HepG2 (cell line): ENCODE measurements at regions not wholly inside any gene's neighbourhood (a gene's known extent, or its start where the extent isn't known, plus 50 kb on each side); places are given as distances from the start of the nearest gene placed in this dataset.

Experiments used
- ATAC-seq: fragments of 200-7000 bp; cut with Tn5 transposase; 3 replicates; pipeline ENCODE4 v1.9.1; 2020; ENCODE audit warnings: mild to moderate bottlenecking, moderate library complexity
- BruUV-seq: library from RNA; stranded (reverse); fragments of 400-500 nt; replicated peaks from 2 replicates; lab custom pipeline; 2021; lab: Mats Ljungman, UMichigan
- CTCF ChIA-PET: fragments of 300-600 bp; formaldehyde crosslinking; extraction: SDS; loops from one replicate; lab custom pipeline; 2021; ENCODE audit warnings: low total read pairs, inconsistent platforms, low intra/inter-chr PET ratio; lab: Yijun Ruan, JAX
- POLR2A ChIA-PET: fragments of 350-600 bp; sonication (Branson Sonifier 250); formaldehyde crosslinking; loops from one replicate; lab custom pipeline; 2020; ENCODE audit warnings: antibody characterized with exemption, inconsistent platforms; lab: Yijun Ruan, JAX
- DNase-seq: peaks from one replicate; pipeline ENCODE4 v3.0.0-alpha.2; 2015; ENCODE audit warnings: low spot score
- FAIRE-seq: peaks from 3 replicates; lab custom pipeline; 2011; peaks lifted over from hg19 to GRCh38; lab: Jason Lieb, UNC
- H2AFZ ChIP-seq: one replicate; pipeline ENCODE4 v1.6.1; 2011; ENCODE audit warnings: low read length, inconsistent platforms
- H3K27ac ChIP-seq: fragments of 300-600 bp; 3 replicates; pipeline ENCODE4 v1.8.0; 2011; ENCODE audit warnings: mixed run types, mild to moderate bottlenecking, mixed read lengths, low read length, inconsistent platforms; ENCODE audit not compliant: insufficient read depth; ENCODE audit errors: extremely low read length
- H3K27me3 ChIP-seq, 2 experiments: fragments of 200-600 bp in 1 of 2; 2 replicates in 1 of 2; 3 replicates in 1 of 2; pipeline versions ENCODE4 v1.6.0 to v1.8.0; 2011; ENCODE audit warnings: low read length in 2 of 2, mild to moderate bottlenecking in 2 of 2, moderate library complexity in 2 of 2, inconsistent platforms in 1 of 2; ENCODE audit not compliant: insufficient read depth in 2 of 2, control insufficient read depth in 1 of 2
- H3K36me3 ChIP-seq, 2 experiments: fragments of 200-600 bp in 1 of 2; replicated peaks in 1 of 2; 2 replicates in 1 of 2; 3 replicates in 1 of 2; pipeline versions ENCODE4 v1.5.1 to v1.8.0; 2011; ENCODE audit warnings: low read length in 2 of 2, inconsistent platforms in 1 of 2; ENCODE audit not compliant: insufficient read depth in 2 of 2, control insufficient read depth in 1 of 2
- H3K4me1 ChIP-seq: 2 replicates; pipeline ENCODE4 v1.5.1; 2012; ENCODE audit warnings: low read length, inconsistent platforms; ENCODE audit not compliant: insufficient read depth
- H3K4me2 ChIP-seq: 2 replicates; pipeline ENCODE4 v1.6.0; 2011; ENCODE audit warnings: low read depth, low read length, inconsistent platforms
- H3K4me3 ChIP-seq, 3 experiments: fragments of 200-600 bp in 1 of 3; sonication (generic), shearing (Covaris generic) in 1 of 3; replicated peaks in 1 of 3; 2 replicates each; pipeline ENCODE4 v1.5.1; 2011 to 2016; ENCODE audit warnings: low read length in 3 of 3, inconsistent platforms in 2 of 3, low read depth in 2 of 3, mild to moderate bottlenecking in 2 of 3, control low read depth in 1 of 3, mixed read lengths in 1 of 3; ENCODE audit not compliant: insufficient read depth in 1 of 3
- H3K79me2 ChIP-seq: one replicate; pipeline ENCODE4 v1.6.1; 2011; ENCODE audit warnings: low read length, inconsistent platforms; ENCODE audit not compliant: insufficient read depth
- H3K9ac ChIP-seq: 2 replicates; pipeline ENCODE4 v1.6.0; 2011; ENCODE audit warnings: mild to moderate bottlenecking, low read depth, low read length, inconsistent platforms; ENCODE audit not compliant: insufficient read depth
- H3K9me3 ChIP-seq: 2 replicates; pipeline ENCODE4 v1.5.1; 2012; ENCODE audit warnings: mild to moderate bottlenecking, low read length
- H4K20me1 ChIP-seq: 2 replicates; pipeline ENCODE4 v1.6.0; 2011; ENCODE audit warnings: inconsistent platforms, mild to moderate bottlenecking, low read length, moderate library complexity; ENCODE audit not compliant: insufficient read depth
- ZNF776 ChIP-seq: sonication (generic); formaldehyde crosslinking; IDR thresholded peaks from 2 replicates; pipeline ENCODE4 v1.4.0; 2020; ENCODE audit warnings: mild to moderate bottlenecking, missing genetic modification reagents
- ZSCAN21 ChIP-seq: sonication (generic); formaldehyde crosslinking; IDR thresholded peaks from 2 replicates; pipeline ENCODE4 v1.8.0; 2022; ENCODE audit warnings: mild to moderate bottlenecking, missing genetic modification reagents, moderate library complexity, borderline replicate concordance
- WGBS: methylation state at CpG from one replicate; pipeline ENCODE4 v1.1.6; 2017; ENCODE audit warnings: low lambda C conversion rate; 5-methylcytosine and 5-hydroxymethylcytosine counted together
- in situ Hi-C: cut with HindIII; loops from 2 replicates; pipeline ENCODE4 v1.10.0; 2017; ENCODE audit warnings: low pct_unique_long_range_greater_than_20kb; ENCODE audit not compliant: extremely low pct_ligation_motif_present
- intact Hi-C: fragments of 100-400 bp; cut with micrococcal nuclease; formaldehyde crosslinking; loops from one replicate; pipeline ENCODE4 v1.10.0; 2022; ENCODE audit not compliant: unreplicated experiment
- TF ChIP-seq, protein P1 (sequence below): sonication (generic); formaldehyde crosslinking; IDR thresholded peaks from 2 replicates; pipeline ENCODE4 v1.4.0; 2020; ENCODE audit warnings: missing genetic modification reagents, borderline replicate concordance
- TF ChIP-seq, protein P2 (sequence below): conservative IDR thresholded peaks from 2 replicates; pipeline ENCODE4 v1.6.1; 2018; ENCODE audit warnings: missing genetic modification reagents

DNA sequence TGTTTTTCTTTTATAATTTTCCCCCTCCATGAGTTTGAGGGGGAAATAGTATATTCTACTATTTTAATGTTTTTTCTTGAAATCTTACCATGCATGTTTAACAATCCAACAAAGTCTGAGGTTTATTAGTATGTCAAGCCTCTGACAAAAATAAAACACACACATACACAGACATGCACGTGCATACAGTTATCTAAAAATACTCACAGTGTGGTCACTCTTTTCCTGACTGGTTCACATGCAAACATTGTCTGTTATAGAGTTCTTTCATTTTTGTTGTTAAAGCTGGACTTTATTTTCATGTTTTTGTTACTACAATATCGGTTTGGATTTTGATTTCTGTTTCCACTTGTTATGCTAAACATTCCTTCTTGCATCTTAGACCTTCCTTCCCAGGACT, 236.6 kb downstream of the MFSD1 start (continued):
- TF ChIP-seq, protein P1, sequence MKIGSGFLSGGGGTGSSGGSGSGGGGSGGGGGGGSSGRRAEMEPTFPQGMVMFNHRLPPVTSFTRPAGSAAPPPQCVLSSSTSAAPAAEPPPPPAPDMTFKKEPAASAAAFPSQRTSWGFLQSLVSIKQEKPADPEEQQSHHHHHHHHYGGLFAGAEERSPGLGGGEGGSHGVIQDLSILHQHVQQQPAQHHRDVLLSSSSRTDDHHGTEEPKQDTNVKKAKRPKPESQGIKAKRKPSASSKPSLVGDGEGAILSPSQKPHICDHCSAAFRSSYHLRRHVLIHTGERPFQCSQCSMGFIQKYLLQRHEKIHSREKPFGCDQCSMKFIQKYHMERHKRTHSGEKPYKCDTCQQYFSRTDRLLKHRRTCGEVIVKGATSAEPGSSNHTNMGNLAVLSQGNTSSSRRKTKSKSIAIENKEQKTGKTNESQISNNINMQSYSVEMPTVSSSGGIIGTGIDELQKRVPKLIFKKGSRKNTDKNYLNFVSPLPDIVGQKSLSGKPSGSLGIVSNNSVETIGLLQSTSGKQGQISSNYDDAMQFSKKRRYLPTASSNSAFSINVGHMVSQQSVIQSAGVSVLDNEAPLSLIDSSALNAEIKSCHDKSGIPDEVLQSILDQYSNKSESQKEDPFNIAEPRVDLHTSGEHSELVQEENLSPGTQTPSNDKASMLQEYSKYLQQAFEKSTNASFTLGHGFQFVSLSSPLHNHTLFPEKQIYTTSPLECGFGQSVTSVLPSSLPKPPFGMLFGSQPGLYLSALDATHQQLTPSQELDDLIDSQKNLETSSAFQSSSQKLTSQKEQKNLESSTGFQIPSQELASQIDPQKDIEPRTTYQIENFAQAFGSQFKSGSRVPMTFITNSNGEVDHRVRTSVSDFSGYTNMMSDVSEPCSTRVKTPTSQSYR (CRISPR knock-in tag), result no peak
- TF ChIP-seq, protein P2, sequence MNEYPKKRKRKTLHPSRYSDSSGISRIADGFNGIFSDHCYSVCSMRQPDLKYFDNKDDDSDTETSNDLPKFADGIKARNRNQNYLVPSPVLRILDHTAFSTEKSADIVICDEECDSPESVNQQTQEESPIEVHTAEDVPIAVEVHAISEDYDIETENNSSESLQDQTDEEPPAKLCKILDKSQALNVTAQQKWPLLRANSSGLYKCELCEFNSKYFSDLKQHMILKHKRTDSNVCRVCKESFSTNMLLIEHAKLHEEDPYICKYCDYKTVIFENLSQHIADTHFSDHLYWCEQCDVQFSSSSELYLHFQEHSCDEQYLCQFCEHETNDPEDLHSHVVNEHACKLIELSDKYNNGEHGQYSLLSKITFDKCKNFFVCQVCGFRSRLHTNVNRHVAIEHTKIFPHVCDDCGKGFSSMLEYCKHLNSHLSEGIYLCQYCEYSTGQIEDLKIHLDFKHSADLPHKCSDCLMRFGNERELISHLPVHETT (CRISPR knock-in tag), result no peak

- WGBS, result 2% methylated on average over 2 of the region's 2 CpGs
- no peak for FAIRE-seq
Observed at GRCh38 chr3:159039286-159039685, 237.4 kb downstream of the MFSD1 start.

More at GRCh38 chr3:159039286-159039685, 237.4 kb downstream of the MFSD1 start:
- Histone ChIP-seq H3K9me3 (no peaks in the 10 kb centered on the region), H3K4me3 (no peak overlapping the region), H4K20me1 (no peaks in the 10 kb centered on the region), H3K4me2 (no peak overlapping the region), H3K36me3 (no peaks in the 10 kb centered on the region), H3K4me1 (no peaks in the 10 kb centered on the region), H3K27ac (no peak overlapping the region), H3K79me2 (no peaks in the 10 kb centered on the region), H3K9ac (no peak overlapping the region), H3K27me3 (no peaks in the 10 kb centered on the region), H2AFZ (no peak overlapping the region)
- DNase-seq, result no peak
- ChIA-PET POLR2A (no interaction called here), CTCF (no interaction called here)
- no peak for ATAC-seq
- intact Hi-C loops (no loop called here), in situ Hi-C loops (no loop called here)
- BruUV-seq, result no TSS peak
- no peak for TF ChIP-seq ZSCAN21
- no peak for TF ChIP-seq ZNF776 (CRISPR knock-in tag)
